SIG-M5 (cell line): ENCODE measurements at regions not wholly inside any gene's neighbourhood (a gene's known extent, or its start where the extent isn't known, plus 50 kb on each side); places are given as distances from the start of the nearest gene placed in this dataset.

Source experiments
- DNase-seq: peaks from one replicate; lab custom pipeline; 2025; lab: John Stamatoyannopoulos, UW

DNA sequence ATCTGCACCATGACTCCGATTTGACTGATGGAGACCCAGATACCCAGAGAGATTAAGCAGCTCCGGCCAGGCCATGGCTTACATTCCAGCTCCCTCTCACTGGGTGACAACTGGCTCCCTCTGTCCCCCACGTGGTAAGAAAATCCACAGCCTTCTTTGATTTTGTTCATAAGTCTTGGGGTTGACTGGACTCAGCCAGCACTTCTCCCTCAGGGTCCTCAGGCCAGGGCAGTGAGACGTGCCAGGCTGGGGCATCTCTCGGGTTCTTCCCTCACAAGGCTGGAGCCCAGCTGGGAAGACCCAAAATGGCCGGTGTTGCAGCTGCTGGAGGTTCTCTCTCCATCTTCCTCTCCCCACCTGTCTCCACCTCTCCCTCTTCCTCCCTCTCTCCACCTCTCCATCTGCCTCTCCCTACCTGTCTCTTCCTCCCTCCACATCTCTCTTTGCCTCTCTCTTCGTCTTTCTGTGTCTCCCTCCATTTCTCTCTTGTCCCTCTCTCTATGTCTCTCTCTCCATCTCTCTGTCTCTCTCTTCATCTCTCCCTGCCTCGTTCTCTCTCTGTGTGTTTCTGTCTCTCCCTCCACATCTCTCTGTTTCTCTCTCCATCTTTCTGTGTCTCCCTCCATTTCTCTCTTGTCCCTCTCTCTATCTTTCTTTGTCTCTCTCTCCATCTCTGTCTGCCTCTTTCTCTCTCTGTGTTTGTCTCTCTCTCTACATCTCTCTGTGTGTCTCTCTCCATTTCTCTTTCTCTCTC is 105.3 kb downstream of the FOXL1 start:
- DNase-seq: no peak

DNA sequence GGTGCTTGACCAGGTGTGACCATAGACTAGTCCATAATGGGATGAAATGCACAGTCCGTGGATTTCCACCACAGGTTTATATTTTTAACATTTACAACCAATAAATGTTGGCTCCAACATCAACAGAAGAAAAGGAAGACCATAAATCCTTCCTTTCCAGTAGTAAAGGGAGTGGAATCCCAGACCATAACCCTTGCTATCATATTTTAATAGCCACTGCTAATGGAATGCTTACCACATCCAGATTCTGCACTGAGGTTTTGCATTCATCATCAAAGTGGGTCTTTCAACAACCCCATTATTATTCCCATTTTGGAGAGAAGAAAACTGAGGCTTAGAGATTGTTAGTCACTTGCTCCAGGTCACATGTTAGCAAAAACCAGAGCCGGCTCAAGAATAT is 106.7 kb downstream of the FOXL1 start:
- DNase-seq: no peak

DNA sequence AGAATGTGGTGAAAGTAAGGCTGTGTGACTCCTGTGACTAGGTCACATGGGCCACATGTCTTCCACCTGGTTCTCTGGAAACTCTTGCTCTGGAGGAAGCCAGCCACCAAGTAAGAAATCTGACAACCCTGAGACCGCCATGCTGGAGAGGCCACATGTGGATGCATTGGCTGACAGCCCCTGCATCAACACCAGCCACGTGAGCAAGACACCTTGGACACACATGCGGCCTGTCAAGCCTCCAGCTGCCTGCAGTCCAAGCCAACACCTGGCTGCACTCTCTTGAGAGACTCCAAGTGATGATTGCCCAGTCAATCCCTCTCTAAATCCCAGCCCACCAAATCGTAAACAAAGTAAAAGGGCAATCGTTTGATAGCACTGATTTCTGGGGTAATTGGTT is 112.6 kb downstream of the FOXL1 start:
- DNase-seq: no peak

DNA sequence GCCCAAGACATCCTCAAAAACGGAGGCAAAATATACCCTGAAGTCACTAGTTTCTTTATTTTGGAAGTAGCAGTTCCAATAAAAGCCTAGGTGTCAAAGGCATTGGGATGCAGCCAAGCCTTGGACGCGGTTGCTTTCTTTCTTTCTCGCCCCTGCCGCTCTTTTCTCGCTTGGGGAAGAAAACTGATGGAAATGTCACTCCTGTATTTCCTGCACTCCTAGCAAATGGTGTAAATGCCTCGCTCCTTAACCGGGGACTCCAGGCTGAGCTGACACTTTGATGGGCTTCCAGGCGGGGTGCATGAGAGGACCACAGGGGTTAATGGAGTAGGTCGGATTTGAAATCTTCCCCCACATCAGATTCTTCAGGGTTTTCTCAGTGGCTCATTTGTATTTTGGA is 114.1 kb downstream of the FOXL1 start:
- no peak for DNase-seq

DNA sequence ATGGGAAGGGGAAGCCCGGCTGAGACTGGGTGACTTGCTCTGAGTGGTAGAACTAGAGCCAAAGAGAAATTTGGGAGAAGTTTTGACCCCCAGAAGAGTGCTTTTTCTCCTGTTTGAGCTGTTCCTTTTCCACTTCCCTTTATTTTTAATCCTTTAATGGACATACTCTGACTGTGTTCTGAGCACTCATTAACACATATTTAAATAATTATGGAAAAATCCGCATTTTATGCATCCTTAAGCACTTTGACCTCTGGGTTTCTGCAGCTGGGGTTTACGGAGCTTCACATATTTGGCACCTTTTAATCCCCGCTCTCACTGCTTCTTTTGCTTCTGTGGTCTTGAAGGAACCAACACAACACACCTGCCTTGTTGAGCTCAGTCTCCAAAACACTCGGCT is 114.7 kb downstream of the FOXL1 start:
- DNase-seq: no peak

DNA sequence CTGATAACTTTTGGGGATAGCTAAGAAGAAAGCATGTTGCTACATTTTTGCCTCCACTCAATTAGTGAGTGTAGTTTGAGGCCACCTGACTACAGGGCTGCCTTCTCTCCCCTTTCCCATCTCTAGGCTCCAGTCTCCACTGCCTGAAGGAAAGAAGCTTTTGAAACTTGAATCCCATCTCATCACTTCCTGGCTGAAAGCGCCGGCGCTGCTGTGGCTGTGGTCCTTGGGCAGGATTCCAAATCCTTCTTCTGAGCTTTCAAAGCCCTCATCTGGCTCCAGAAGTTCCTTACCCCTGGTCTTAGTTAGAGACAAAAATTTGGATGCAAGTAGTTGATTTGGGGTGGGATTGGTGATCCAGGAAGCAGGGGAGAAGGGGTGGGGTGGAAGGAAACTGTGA is 119.4 kb downstream of the FOXL1 start:
- no peak for DNase-seq

DNA sequence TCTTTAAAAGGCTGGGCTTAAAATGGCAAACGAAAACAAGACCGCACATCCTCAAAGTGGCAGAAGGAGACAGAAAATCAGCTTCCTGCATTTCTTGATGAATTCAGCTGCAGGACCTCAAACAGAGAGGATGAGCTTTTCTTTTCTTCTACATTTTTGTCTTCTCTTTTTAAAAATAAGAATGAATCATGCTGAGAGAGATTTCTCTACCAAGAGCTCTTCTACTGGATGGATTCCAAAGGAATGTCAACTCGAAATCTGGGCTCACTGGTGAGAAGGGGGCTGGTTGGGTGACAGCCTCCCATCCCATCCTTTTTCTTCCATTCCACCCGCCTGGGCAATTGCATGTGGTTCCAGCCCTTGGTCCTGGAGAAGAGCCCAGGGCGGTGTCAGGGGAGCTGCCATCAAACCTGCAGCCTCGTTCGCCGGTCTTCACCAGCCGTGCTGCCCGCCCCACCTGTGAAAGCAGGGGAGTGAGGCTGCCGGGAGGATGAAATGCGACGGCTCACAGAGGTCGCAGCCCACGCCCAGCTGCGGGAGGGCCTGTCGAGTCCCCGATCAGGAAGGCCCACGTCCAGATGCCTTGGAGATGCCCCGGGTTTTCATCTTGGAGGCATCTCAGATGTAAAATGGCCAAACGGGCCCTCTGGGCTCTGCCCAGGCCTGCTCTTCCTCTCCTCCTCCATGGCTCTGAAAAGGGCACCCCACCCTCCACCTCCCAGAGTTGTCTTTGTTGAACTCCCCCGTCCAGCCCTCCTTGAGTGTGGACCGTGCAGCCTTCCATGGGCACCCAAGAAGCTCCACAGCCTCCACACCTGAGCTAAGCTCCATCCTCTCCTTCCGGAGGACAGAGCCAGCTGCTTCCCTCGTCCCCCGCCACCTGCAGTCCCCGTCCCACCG is 121.9 kb downstream of the FOXL1 start:
- DNase-seq: no peak

DNA sequence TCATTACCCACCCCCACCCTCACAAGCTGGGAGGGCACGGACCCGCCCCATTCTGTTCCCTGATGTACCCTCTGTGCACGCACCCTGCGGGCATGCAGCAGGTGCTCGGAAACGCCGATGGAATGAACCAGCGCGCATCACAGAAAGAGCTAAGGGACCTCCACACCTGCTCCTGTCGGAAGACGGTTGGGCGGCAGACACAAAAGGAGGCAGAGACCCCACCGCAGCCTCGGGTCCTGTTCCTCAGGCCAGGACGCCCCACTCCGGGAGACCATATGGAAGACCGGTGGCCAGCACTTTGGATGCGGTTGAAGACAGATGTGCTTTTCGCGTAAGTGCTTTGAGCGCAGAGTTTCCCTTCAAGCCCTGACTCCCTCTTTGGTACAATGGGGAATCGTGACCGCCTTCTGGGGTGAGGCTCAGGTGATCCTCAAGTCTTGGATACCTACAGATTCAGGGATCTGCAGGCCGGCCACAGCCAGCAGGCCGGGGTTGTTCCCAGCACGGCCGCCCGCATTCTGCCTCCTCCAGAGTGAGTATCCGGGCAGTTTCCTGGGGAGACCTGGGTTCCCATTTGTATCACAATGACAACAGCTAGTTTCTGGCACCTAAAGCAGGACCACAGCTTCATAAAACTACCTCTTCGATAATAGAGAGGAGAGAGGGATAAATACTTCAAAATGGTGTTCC is 123.1 kb downstream of the FOXL1 start:
- no peak for DNase-seq

DNA sequence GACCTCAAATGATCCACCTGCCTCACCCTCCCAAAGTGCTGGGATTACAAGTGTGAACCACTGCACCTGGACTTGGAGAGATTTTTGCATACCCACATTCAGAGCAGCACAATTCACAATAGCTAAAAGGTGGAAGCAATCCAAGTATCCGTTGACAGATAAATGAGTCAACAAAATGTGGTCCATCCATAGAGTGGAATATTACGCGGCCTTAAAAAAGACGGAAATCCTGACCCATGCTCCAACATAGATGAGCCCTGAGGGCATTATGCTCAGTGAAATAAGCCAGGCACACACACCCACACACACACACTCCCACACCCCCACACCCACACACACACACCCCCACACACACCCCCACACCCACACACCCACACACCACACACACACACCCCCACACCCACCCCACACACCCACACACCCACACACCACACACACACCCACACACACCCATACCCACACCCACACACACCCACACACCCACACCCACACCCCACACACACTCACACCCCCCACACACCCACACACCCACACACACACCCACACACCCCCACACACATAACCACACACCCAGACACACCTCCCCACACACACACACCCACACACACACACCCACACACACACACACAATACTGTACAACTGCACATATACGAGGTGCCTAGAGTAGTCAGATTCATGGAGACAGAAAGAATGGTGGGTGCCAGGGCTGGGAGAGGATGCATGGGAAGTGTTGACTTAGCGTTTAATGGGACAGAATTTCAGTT is 124.7 kb downstream of the FOXL1 start:
- DNase-seq: no peak

DNA sequence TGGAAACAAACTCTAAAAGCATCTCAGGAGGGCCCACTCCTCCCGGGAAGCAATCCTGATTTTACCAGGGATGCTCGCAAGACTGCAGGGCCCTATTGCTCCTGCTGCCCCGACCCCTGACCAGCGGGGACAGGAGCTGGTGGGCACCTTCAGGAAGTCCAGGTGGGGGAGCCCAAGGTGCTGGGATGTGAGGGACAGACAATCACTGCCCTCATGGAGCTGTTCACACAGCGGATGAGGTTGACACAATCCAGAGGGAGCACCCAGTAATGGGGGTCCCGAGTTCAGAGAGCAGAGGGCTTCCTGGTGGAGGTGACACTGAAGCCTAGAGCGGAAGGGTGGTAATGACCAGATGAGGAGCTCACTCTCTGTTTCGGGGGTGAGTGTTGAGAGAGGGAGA is 126.2 kb downstream of the FOXL1 start:
- no peak for DNase-seq

DNA sequence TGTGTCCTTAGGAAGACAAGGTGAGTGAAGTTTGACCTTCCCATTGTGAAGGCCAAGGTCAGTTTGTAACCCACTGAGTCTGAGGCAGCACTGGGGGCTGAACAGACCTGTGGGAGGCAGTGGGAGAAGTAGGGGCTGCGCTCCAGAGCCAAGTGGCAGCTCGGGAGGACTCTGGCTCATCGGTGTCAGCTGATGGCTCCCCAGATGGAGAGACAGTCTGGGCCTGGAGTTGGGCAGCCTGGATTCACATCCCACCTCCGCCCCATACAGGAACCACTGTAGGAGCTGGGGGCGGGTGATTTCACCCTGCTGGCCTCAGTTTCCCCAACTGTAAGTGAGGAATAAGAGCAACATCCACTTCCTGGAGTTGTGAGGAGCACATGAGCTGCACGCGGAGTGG is 128.4 kb downstream of the FOXL1 start:
- no peak for DNase-seq

DNA sequence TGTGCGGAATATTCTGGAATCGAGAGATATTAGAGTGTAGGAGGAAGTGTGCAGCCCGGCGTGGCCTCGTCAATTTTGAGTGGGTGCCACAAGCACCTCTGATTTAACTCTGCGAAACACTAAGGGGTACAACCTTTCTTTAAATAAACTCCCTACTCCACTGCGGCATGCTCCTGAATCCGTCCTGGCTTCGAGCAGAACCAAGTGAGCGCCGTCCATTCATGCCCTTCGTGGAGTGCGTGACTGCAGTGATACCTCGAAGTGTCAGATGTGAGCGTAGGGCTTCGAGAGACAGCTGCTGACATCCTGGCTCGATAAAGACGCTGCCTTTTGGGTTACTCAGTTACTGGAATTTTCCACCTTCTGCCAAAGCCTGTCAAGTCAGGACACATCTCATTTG is 128.8 kb downstream of the FOXL1 start:
- no peak for DNase-seq

DNA sequence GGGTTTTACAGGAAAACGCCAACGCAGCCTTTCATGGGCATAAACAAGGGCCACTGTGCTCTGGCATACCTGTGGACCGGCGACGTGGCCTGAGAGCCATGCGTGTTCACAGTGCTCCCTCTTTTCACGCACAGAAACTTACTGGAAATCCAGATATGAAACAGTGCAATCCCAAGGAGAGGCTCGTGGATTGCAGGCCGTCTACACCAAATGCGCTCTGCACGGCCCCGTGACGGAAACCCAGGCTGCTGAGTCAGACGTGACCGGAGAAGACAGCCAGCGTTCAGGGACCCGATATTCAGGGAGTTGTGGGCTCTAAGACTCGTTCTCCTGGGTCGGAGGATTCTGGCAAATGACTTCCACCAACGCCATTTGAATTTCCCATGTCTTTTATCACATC is 129.2 kb downstream of the FOXL1 start:
- no peak for DNase-seq

DNA sequence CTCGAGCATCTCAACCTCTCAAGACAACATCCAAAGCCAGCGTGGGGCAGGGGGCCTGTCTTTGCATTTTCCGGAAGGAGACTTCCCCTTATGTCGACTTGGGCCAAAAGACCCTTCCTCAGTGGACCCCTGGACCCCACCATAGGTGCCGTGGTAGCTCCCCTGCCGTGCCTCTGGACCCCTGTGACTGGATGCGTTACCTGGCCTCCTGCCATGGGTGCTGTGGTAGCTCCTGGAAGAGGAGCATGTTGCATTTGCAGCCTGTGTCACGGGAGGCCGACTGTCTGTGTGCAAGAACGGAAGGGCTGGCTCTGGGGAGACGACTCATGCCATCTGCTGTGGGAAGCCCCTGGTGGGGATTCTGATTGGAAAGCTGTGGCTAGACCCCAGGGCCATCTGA is 130.1 kb downstream of the FOXL1 start:
- no peak for DNase-seq

DNA sequence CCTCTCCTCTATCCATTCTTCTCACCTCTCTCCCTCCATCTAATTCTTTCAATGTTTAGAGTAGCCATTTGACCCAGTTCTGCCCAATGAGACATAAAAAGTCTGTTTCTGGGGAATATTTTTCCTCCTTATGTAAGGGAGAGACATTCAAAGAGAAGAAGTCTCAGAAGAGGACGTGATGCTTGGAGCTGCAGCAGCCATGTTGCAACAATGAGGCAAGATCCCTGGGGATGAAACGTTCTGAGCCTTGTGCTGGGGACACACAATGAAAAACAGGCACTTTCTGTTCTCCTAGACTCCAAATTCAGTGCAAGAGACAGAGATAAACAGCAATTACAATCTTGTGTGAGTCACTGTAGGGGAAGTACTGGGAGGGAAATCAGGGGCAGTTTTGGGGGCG is 130.8 kb downstream of the FOXL1 start:
- no peak for DNase-seq

DNA sequence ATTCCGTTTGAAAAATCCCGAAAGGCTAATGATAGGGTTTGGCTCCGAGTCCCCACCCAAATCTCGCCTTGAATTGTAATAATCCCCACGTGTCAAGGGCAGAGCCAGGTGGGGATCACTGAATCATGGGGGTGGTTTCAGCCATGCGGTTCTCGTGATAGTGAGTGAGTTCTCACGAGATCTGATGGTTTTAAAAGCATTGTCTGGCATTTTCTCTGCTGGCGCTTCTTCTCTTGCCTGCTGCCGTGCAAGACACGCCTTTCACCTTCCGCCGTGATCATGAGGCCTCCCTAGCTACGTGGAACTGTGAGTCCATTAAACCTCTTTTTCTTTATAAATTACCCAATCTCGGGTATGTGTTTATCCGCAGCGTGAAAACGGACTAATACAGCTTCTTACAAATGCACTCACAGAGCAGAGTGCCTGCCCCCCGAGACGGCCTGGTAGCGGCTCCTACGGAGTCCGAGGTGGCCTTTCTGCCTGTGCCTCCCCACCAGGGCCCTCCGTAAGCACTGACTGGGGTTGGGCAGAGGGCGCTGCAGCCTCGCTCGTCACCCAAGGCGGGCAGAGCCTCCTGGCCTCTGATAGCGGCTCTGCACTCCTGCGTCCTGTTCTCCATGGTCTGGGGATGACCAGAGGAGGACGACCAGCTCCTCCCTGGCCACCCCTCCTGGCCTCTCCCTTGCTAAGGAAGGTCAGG is 131.7 kb downstream of the FOXL1 start:
- DNase-seq: no peak

DNA sequence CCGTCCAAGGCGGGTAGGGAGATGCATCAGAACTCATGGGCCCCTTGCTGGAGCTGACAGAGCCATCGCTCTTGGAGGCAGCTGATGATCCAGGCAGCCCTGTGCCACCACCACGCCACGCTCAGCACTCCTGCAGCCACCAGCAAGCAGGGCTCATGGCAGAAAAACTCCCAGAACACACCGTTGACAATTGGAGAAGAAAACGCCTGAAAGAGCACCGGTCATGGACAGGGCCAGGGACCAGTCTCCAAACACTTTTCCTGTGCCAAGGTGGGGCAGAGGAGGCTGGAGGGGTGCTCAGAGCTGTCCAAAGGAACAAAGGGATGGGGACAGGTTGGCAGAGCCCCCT is 132.2 kb downstream of the FOXL1 start:
- no peak for DNase-seq

DNA sequence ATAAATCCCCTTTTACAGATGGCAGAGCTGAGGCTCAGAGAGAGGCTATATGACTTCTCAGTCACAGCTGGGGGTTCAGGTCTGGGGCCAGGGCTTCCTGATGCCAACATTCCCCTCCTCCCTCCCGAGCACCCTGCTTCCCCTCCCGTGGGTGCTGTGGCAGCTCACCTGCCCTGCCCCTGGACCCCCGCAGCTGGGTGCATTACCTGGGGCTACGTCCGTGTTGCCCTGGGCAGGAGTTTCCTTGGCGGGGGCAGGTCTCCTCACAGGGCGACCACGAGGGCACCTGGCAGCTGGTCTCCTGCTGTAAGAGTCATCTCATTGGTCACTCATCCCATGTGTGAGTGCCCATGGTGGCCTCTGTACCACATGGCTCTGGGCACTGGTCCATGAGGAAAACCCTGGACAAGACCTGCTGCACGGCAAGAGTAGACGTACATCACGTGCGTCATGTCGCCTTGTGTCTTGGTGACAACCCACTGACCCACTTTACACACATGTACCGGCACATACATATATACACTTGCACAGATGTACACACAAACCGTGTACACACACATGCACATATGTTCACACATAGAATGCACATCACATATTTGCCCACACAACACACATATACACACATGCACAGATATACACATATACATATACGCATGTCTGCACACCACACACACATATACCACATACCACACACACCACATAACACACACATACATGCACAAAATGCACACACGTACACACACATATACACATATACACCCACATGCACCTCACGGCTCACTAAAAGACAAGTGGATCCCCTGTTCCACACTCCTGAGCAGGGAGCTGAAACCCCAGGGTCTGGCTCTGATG is 134.0 kb downstream of the FOXL1 start:
- no peak for DNase-seq

DNA sequence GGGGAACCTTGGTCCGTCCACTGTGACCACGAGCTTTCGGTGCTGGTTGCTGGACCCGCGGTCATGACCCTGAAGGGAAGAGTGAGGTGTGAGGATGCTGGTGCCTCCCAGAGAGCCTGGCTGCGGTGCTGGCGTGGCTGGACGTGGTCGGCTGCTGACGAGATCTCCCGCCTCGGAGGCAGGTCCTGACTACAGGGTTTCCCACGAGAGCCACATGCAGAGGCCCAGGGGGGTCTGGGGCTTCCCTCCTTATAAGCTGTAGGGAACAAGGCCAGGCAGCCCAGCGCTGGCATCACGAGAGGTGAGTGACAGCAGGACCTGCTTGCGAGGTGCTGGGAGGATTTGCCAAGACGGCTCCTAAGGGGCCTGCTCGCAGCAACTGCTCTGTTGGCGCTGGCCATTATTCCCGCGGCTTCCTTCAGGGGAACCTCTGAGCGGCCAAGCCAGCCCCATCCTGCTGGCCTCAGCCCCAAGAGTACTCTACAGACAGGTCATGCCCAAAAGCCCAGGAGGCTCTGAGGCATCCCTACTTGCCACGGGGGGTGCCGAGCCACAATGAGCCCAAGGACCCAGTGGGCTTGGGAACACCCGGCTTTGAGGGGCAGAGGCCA is 134.8 kb downstream of the FOXL1 start:
- no peak for DNase-seq

DNA sequence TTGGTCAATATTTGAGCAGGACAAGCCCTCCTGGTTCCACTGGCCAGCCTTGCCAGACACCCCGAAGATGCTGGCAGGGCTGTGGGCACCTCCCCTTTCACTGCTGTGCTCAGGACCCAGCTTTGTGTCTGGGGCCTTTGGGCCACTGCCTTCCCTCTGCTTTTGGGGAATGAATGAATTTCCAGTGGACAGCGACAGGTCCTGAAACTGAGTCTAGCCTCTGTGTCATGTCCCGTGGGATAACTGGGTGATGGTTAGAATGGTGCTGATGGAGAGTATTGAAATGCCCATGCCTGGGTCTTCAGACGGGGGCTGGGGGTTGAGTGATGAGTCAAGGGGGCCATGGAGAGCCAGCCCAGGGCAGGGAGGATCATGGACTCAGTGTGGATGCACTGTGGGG is 135.8 kb downstream of the FOXL1 start:
- no peak for DNase-seq
